Kidney capillary endothelial cell (primary cell): ENCODE measurements at regions not wholly inside any gene's neighbourhood (a gene's known extent, or its start where the extent isn't known, plus 50 kb on each side); places are given as distances from the start of the nearest gene placed in this dataset.

Experiments used
- DNase-seq: peaks from one replicate; pipeline ENCODE4 v3.0.0-alpha.2; 2018; ENCODE audit warnings: low spot score

DNA sequence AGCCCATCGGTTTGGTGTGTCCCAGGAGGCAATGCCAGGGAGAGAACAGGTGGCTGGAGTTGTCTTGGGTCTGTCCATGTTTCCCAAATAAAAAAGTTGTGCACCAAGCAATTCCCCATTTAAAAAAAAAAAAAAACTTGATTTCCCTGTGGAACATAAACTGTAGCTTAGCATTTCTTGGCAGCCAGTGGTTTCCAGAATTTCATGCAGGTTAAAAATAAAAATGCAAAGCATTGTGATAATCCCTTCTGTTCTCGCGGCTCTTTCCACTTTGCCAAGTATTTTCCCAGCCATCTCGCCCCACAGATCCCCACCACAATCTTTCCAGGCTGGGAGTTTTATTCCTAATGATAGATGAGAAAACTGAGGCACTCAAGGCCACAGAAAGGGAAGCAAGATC lies 51.4 kb upstream of the MSX1 start:
- no peak for DNase-seq

DNA sequence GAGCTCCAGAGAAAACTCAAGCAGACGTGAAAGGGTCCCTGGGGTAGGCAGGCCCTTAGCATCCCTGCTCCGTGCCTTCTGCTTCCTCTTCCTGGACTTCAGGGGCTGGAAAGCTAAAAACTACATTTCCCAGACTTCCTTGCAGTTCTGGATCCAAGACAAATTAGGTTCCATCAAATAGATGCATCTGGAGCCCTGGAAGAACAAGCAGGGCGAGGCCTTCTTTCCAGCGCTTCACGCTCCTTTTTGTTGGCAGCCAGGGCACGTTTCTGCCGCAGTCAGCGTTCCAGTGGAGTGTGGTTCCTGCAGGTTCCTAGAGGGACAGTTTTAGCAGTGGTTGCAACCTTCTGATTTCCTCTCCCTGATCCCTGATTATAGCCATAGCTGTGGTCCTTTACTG lies 53.6 kb upstream of the MSX1 start:
- no peak for DNase-seq

DNA sequence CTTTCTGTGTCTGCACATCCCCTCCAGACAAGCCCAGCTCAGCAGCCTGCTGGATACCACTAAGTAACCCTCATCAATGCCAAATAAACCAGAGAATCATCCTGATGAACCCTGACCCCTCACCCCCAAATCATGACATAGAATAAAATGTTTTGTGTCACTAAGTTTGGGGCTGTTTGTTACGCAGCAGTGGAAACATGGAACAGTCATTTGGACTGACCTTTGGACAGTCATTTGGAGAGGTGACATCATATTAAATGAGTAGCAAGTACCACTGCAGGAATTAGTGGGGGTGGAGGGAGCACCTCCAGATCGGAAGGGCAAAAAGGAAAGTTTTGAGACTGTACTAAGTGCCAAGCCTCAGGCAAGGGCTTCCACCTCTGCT lies 55.6 kb upstream of the MSX1 start:
- DNase-seq: no peak

DNA sequence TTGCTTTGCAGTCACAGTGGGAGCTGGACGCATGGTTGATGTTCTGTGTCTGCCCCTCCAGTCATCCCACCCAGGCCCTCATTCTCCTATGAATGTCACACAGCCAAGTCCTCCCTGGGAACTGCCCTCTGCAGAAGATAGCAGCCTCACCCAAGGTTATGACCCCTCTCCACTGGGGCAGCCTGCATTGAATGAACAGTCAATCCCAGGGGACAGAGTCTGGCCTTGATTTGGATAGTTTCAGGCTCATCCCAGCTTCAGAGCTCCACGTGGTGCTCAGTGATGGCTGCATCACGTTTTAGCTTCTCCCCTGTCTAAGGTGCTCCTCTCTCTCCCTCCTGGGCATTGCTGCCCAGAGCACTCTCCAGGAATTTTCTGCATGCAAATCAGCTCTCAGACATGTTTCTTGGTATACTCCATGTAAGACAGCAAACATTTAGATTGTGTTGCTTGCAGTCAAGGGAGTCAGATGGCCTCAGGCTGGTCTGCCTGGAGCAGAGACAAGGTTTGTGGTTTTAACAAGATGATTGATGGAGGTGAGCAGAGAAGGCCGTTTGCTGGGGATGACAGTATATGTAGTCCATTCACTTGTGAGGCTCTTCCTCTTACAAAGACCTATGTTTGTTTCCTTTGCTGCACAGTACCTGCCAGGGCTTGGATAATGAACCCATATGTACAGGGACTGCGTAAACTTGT lies 56.1 kb upstream of the MSX1 start:
- no peak for DNase-seq

DNA sequence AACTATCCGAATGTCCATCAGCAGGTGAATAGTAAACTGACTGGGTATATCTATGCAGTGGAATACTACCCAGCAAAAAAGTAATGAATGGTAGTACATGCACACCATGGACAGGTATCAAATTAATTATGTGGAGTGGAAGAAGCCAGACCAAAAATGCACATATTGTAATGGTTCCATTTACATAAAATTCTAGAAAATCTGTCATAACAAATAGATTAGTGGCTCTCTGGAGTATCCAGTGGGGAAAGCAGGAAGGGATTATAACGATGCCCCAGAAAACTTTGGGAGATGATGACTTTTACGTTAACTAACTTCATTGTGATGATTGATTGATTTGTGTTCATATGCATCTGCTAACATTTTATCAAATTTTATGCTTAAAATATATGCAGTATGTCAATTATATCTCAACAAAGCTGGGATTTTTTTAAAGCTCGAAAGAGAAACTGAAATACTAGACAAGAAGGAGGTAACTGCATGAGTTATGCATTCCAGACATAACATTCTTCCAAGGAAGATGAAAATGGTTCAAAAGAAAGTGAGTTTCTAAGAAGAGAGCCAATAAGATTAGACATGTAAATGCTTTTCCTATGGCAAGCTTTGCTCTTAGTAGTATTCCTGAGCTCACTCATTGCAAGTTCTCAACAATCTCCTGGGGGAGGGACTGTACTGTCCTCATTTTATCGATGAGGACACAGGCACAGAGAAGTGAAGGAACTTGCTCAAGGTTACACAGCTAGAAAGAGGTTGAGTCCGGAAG lies 58.6 kb upstream of the MSX1 start:
- DNase-seq: no peak

DNA sequence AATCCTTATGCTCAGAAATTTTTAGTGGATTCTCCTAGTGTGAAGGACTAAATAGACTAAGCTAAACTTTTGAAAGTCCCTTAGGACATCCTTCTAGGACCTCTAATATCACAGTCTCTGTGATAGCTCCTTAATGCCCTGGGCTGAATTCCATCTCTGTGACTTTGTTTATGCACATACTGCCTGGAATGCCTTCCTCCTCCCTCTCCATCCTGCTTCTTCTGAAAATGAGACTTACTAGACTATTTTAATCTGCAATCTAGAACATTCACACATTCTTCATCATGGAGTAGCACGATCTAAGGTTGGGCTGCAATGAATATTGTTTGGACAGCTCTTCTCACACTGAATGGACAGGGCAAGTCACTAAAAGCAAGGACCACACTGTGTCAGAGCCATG lies 65.0 kb upstream of the MSX1 start:
- DNase-seq: no peak

DNA sequence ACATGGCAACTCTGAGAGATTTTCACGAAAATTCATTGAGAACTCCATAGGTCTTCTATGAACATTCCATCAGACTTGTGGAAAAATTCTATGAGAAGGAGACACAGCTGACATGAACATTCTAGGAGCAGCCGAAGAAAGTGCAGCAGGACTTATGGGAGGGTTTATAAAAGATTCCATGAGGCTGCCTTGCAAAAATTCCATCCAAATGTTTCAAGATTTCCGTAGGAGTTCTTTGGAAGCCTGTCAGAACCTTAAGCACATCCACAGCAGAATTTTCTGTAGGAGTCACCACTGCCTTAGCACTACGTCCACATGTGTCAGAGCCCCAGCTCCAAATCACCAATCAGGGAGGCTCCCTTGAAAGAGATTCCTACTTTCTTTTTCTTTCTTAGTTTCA lies 67.0 kb upstream of the MSX1 start:
- no peak for DNase-seq

DNA sequence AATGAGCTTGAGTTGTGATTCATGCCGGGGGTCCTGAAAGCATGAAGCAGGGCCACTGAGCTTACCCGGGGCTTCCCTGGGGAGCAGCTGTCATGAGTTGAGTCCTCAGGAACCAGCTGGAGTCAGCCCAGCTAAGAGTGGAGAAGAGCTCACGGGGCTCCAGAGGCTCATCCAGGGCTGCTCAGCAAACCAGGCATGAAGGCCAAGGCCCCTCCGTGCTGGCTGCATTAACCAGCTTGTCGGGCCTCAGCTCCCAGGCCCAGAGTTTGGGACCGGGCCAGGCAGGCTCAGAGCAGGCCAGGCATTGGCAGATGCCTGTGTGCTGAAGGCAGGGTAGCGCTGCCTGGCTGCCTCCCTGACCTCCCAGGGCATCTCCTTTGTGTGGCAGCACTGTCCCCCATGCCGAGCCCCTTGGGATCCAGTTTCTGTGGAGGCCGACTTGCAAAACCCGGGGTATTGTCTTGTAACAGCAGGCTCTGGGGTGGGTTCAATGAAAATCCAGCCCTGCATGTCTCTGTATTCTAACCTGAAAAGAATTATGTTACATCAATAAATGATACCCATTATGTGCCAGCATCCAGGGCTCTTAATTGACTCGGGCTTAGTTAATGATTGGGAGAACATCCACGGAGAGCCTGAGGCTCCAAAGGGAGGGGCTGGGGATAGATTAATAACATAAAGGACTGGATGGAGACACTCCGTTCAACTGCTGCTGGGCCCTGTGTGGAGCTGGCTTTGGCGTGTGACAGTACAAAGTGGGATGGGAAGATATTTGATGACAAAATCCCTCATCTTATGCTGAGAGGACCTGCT lies 68.0 kb upstream of the MSX1 start:
- DNase-seq: no peak

DNA sequence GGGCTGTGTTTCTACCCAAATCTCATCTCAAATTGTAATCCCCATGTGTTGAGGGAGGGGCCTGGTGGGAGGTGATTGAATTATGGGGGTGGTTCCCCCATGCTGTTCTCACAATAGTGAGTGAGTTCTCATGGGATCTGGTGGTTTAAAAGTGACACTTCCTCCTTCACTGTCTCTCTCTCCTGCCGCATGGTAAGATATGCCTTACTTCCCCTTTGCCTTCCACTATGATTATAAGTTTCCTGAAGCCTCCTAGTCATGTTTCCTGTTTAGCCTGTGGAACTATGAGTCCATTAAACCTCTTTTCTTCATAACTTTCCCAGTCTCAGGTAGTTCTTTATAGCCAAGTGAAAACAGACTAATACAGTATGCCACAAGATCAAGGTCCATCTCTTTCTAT lies 70.0 kb upstream of the MSX1 start:
- no peak for DNase-seq

DNA sequence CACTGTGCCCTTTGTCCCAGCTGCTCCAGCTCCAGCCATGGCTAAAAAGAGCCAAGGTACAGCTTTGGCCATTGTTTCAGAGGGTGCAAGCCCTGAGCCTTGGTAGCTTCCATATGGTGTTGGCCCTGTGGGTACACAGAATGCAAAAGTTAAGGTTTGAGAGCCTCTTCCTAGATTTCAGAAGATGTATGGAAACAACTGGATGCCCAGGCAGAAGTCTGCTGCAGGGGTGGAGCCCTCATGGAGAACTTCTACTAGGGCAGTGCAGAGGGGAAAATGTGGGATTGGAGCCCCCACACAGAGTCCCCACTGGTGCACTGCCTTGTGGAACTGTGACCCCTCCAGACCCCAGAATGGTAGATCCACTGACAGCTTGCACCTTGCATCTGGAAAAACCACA lies 70.9 kb upstream of the MSX1 start:
- no peak for DNase-seq

DNA sequence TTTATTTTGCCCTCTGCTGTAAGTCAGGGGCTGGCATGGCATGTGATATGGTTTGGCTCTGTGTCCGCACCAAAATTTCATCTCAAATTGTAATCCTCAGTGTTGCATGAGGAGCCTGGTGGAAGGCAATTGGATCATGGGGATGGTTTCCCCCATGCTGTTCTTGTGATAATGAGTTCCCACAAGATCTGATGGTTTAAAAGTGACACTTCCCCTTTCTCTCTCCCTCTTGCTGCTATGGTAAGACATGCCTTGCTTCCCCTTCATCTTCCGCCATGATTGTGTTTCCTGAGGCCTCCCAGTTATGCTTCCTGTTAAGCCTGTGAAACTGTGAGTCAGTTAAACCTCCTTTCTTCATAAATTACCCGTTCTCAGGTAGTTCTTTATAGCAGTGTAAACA lies 72.0 kb upstream of the MSX1 start:
- no peak for DNase-seq

DNA sequence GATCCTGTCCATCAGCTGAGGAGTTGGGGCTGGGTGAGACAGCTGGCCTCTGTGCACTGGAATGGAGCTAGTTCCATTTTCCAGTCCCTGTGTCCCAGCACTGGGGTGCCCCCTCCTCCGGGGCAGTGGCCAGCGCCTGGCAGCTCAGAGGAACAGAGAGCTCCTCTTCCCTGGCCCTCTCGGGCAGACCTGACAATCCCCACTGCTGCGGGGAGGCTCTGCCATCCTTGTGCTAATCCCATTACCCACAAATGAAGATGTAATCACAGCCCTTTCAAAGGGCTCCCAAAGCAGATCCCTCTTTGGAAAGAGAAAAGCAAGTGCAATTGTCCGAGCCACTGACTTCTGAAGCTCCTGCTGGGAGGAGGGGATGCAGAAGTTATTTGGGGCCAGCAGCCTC lies 75.1 kb upstream of the MSX1 start:
- DNase-seq: no peak

DNA sequence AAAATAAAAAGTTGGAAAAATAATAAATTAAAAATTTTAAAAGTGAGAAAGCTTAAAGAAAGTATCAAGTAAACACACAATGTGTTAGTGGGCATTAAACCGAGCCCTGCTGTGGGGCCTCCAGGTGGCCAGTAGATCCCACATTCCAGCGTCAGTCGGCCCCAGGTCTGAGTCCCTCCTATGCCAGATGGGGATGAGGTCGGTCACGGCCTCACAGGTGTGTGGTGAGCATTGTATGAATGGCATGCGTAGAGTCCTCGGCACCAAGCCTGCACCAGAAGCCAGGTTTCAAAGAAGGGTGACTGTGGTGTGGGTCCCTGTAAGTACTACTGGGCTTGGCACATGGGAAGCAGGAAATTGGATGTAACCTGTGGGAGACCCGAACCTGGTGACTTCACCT lies 75.6 kb upstream of the MSX1 start:
- no peak for DNase-seq

DNA sequence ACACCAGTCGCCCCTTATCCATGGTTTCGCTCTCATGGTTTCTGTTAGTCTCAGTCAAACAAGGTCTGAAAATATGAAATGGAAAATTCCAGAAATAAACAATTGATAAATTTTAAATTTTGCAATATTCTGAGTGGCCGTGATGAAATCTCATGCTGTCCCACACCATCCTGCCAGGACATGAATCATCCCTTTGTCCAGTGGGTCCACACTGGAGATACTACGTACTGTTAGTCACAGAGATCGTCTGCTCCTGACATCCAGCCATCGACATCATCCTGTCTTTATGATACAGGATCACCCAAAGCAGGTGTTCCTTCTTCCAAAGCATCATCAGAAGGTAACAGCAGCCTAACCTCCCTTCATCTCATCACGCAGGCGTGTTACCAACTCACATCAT lies 76.5 kb upstream of the MSX1 start:
- no peak for DNase-seq

DNA sequence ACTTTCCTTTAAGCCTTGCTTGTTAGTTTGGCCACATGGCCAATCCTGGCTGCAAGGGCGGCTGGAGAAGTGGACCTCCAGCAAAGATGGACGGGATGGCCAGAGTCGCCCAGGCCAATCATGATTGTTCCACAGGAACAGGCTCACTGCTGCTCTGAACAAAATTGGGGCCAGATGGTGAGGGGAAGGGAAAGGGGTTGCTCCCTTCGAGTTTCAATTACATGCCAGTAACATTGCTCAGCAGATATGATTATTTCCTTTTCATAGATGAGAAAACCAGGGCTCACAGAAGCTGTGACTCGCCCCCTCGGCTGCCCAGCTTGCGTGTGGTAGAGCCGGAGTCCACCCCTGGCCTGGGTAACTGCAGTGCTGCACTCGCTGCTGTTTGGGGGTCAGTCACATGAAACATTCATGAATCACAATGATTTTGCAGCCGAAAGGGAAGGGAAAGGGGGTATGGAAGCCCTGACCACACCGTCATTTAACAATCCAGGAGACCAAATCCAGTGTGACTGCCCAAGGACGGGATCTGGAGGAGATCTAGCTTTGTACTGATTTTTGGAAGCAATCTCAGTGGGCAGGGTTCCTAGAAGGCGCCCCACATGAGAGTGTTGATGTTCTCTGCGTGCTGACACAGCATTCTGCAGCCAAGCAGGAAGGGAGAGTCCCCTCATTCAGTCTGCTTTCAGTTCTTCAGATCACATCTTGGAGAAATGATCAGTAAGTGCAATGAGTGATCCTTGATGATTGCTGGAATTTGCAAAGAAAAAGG lies 77.3 kb upstream of the MSX1 start:
- DNase-seq: no peak

DNA sequence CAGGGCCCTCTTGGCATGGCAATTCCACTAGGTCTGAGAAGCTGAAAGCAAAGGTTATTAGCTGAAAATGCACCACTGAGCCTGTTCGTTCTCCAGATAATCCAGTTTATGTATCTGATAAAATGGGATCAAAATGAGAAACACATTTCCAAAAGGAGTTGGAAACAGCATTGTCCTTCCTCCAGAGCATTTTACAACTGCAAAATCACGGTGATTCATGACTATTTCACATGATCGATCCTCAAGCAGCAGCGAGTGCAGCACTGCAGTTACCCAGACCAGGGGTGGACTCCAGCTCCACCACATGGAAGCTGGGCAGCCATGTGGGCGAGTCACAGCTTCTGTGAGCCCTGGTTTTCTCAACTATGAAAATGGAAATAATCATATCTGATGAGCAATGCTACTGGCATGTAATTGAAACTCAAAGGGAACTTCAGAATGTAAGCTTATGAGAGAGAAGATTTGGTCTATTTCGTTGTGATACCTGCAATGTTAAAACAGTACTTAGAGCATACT lies 78.7 kb upstream of the MSX1 start:
- no peak for DNase-seq

DNA sequence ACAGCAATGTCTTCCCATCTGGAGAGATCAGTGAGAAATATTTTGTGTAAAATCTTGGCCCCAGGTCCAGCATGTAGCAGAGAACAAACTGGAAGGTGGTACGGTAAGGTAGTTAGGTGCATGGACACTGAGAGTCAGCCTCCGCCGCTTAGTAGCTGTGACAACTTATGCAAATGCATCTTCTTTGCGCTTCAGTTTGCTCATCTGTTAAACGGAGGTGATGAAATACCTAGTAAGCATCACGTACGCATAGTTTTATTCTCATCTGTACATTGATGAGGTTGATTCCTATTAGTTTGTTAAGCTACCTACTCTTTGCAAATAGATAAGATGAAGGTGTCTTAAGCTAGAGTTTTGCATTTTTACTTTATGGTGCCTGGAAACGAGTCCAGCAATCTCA lies 80.0 kb upstream of the MSX1 start:
- no peak for DNase-seq

DNA sequence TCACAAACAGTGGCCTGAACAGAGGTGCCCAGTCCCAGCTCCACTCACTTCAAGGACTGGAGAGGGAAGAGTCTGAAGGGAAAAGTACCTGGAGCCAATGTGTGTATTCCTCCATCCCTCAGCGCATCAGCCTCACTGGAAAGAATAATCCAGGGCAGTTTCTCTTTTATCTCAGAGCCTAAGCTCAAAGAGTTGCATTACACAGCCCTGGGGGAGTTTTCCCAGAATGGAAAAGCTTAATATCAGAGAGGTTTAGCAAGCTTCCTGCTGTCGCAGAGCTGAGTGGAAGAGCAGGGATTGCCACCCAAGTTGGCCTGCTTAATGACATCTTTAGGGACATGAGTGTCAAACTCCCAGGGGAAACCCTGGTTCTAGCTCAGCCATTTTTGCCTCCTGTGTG lies 80.4 kb upstream of the MSX1 start:
- DNase-seq: no peak

DNA sequence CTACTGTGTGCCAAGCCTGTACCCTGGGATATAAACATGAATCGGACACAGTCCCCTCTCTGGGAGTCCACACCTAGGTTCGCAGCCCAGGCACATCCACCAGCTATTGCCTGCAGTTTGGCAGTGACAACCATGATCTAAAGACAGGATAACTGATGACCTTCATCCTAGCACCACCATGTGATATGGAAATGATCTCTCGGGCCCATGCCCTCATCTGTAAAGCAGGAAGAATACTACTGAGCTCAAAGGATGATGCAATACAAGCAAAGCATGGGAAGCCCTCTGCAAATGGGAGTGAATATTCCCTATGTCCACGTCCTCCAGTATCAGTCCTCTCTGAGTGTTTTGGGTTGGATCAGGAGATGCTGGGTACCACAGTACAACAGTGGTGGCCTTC lies 80.9 kb upstream of the MSX1 start:
- DNase-seq: no peak

DNA sequence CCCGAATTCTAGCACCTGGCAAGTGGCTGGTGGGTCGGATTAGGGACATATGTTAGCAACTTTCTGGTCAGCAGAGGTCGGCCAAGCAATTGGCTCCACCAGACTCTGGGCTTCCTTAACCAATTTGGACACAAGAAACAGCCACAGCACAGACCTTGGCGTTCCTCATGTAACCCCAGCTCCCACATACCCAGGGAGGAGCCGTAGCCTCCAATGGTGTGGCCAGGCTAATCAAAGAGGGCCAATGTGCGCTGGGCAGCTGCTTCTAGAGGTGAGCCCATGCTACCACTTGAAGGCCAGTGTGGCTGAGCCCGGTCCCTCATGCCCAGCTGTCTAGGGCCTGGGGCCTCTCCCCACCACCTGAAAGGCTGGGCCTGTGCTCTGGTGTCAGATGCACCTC lies 82.5 kb upstream of the MSX1 start:
- no peak for DNase-seq

DNA sequence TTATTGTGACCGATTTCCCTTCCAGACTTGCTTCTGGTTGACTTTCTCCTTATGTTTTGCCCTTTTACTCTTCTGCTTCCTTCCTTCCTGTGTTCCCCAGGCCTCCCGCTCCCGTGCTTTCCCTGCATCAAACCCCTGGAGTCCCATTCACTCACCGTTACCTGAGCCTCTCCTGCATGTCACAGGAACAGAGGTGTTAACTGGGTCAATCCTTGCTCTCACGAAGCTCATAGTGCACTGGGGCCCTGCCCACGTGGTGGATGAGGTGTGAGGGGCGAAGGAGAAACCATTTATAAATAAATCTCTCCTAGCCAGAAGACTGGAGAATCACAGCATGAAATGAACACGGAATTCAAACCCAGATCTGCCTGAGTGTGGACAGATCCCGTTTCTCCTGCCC lies 83.1 kb upstream of the MSX1 start:
- DNase-seq: no peak

DNA sequence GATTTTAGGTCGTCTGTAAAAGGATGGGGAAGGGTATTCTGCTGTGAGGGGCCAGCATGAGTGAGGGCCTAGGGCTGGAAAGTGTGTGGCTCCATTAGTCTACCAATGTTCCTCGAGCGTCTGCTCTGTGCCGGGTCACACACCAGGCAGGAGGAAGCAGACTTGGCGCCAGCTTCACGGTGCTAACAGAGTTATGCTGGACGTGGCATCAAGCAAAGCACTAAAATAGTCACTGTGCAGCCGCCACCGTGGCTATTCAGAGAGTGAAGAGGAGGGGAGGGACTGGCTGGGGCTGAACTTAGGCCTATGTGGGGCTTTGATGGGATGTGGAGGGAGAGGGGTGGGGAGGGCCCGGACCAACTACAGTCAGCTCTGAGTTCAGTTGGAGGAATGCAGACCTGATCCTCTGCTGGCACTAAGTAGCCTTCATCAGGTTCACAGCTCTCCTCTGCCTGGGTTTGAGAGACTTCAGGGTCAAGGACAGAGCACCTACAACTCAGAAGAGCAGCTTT lies 83.9 kb upstream of the MSX1 start:
- DNase-seq: no peak
